HG03135 (cell line): ENCODE measurements at regions not wholly inside any gene's neighbourhood (a gene's known extent, or its start where the extent isn't known, plus 50 kb on each side); places are given as distances from the start of the nearest gene placed in this dataset.
A peak's percentile ranks its signal among the peaks of the same experiment; 100 is the strongest.

ENCODE experiments used
- ATAC-seq: cut with Tn5 transposase; IDR thresholded peaks from one replicate; pipeline ENCODE4 v1.9.1; 2021; ENCODE audit warnings: mild to moderate bottlenecking, moderate library complexity; ENCODE audit not compliant: unreplicated experiment

GRCh38 chr1:50358962-50359361 is 64.3 kb downstream of the DMRTA2 start:
- ATAC-seq, result no peak

GRCh38 chr1:50357186-50357585 is 66.1 kb downstream of the DMRTA2 start:
- ATAC-seq, result no peak

- ATAC-seq, result no peak
These were observed 68.4 kb downstream of the DMRTA2 start for GRCh38 chr1:50354813-50355212.

- ATAC-seq, result no peak
These were observed 70.8 kb downstream of the DMRTA2 start for GRCh38 chr1:50352428-50352827.

GRCh38 chr1:50350868-50351267 is 72.4 kb downstream of the DMRTA2 start:
- ATAC-seq, result no peak

- ATAC-seq, result no peak
These were observed 72.8 kb downstream of the DMRTA2 start for GRCh38 chr1:50350421-50350820.

- ATAC-seq, result no peak
These were observed 74.0 kb downstream of the DMRTA2 start for GRCh38 chr1:50349242-50349565.

- ATAC-seq, result no peak
These were observed 74.6 kb downstream of the DMRTA2 start for GRCh38 chr1:50348449-50349241.

- ATAC-seq, result no peak
These were observed 75.3 kb downstream of the DMRTA2 start for GRCh38 chr1:50347933-50348332.

- no peak for ATAC-seq
These were observed 76.6 kb downstream of the DMRTA2 start for GRCh38 chr1:50346621-50347020.

GRCh38 chr1:50343323-50343722 is 79.9 kb downstream of the DMRTA2 start:
- ATAC-seq, result no peak

- ATAC-seq, result no peak
These were observed 80.7 kb downstream of the DMRTA2 start for GRCh38 chr1:50342525-50342924.

GRCh38 chr1:50335036-50335435 is 88.2 kb downstream of the DMRTA2 start:
- ATAC-seq, result no peak

- ATAC-seq, result peak; percentile 82
These were observed 89.7 kb downstream of the DMRTA2 start for GRCh38 chr1:50333595-50333974.

- peak; percentile 80 for ATAC-seq
These were observed 90.2 kb downstream of the DMRTA2 start for GRCh38 chr1:50332941-50333594.

GRCh38 chr1:50329332-50329932 is 93.8 kb downstream of the DMRTA2 start:
- no peak for ATAC-seq

- ATAC-seq, result no peak
These were observed 94.7 kb downstream of the DMRTA2 start for GRCh38 chr1:50328552-50328951.

GRCh38 chr1:50326026-50326425 is 97.2 kb downstream of the DMRTA2 start:
- no peak for ATAC-seq

GRCh38 chr1:50322579-50322978 is 100.7 kb downstream of the DMRTA2 start:
- no peak for ATAC-seq

- ATAC-seq, result no peak
These were observed 104.8 kb downstream of the DMRTA2 start for GRCh38 chr1:50318428-50318827.

GRCh38 chr1:50308878-50309277 is 114.4 kb downstream of the DMRTA2 start:
- no peak for ATAC-seq

- ATAC-seq, result no peak
These were observed 117.4 kb downstream of the DMRTA2 start for GRCh38 chr1:50305808-50306207.
